WERI-Rb-1 (cell line): ENCODE measurements at regions not wholly inside any gene's neighbourhood (a gene's known extent, or its start where the extent isn't known, plus 50 kb on each side); places are given as distances from the start of the nearest gene placed in this dataset.

Source experiments
- DNase-seq: peaks from one replicate; pipeline ENCODE4 v3.0.0-alpha.2; 2020
- H3K27ac ChIP-seq: fragments of 250-450 bp; sonication (Bioruptor Pico); 2 replicates; pipeline ENCODE4 v1.5.1; 2020; ENCODE audit warnings: mild to moderate bottlenecking, moderate library complexity
- H3K27me3 ChIP-seq: fragments of 250-450 bp; sonication (Bioruptor Pico); 2 replicates; pipeline ENCODE4 v1.5.1; 2021; ENCODE audit warnings: mild to moderate bottlenecking, low read depth, moderate library complexity; ENCODE audit not compliant: insufficient read depth, severe bottlenecking
- H3K36me3 ChIP-seq: fragments of 250-450 bp; sonication (Bioruptor Pico); 2 replicates; pipeline ENCODE4 v1.5.1; 2020; ENCODE audit warnings: mild to moderate bottlenecking, moderate library complexity
- H3K4me3 ChIP-seq: 2 replicates; pipeline ENCODE4 v1.5.1; 2011; ENCODE audit warnings: low read depth, mild to moderate bottlenecking, control low read depth, low read length
- H3K9me3 ChIP-seq: fragments of 250-450 bp; sonication (Bioruptor Pico); 2 replicates; pipeline ENCODE4 v1.5.1; 2021; ENCODE audit warnings: mild to moderate bottlenecking, moderate library complexity; ENCODE audit not compliant: severe bottlenecking
- TF ChIP-seq, protein P1 (sequence below): IDR thresholded peaks from 2 replicates; pipeline ENCODE4 v1.5.1; 2011; ENCODE audit warnings: low read depth, mild to moderate bottlenecking, control low read depth, inconsistent platforms, low read length

DNA sequence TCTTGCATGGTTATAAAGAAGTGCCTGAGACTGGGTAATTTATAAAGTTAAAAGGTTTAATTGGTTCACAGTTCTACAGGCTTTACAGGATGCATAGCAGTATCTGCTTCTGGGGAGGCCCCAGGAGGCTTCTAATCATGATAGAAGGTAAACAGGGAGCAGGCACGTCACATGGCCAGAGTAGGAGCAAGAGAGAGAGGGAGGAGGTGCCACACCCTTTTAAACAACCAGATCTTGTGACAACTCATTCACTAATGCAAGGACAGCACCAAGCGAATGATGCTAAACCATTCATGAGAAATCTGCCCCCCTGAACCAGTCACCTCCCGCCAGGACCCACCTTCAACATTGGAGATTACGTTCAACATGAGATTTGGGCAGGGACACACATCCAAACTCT is 141.1 kb downstream of the EN1 start:
- TF ChIP-seq, protein P1, sequence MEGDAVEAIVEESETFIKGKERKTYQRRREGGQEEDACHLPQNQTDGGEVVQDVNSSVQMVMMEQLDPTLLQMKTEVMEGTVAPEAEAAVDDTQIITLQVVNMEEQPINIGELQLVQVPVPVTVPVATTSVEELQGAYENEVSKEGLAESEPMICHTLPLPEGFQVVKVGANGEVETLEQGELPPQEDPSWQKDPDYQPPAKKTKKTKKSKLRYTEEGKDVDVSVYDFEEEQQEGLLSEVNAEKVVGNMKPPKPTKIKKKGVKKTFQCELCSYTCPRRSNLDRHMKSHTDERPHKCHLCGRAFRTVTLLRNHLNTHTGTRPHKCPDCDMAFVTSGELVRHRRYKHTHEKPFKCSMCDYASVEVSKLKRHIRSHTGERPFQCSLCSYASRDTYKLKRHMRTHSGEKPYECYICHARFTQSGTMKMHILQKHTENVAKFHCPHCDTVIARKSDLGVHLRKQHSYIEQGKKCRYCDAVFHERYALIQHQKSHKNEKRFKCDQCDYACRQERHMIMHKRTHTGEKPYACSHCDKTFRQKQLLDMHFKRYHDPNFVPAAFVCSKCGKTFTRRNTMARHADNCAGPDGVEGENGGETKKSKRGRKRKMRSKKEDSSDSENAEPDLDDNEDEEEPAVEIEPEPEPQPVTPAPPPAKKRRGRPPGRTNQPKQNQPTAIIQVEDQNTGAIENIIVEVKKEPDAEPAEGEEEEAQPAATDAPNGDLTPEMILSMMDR: no peak
- H3K4me3 ChIP-seq: no peak overlapping the region
- H3K9me3 ChIP-seq: no peaks in the 10 kb centered on the region
- no peak for DNase-seq
- no peaks in the 10 kb centered on the region for H3K36me3 ChIP-seq
- H3K27ac ChIP-seq: no peak overlapping the region
- H3K27me3 ChIP-seq: peaks cover 56% of the 10 kb centered on the region

DNA sequence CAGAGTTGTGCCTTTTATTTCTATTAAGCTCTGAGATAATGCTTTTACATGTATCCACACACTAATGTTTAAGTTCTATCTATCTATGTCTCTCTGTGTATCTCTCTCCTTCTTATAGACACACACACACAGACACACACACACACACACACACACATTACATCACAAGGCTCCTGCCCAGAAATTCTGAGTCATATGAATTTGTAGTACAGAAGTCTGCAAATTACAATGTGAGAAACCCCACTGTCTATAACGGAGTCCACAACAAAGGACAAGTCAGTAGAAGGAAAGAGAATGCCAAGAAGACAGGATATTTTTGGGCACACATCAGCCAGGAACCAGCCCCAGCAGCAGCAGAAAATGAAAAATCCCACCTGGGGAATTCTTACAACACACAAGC is 142.4 kb downstream of the EN1 start:
- TF ChIP-seq, protein P1: no peak
- Histone ChIP-seq H3K27ac (no peak overlapping the region), H3K36me3 (no peaks in the 10 kb centered on the region), H3K9me3 (no peaks in the 10 kb centered on the region), H3K27me3 (peaks cover 51% of the 10 kb centered on the region), H3K4me3 (no peak overlapping the region)
- no peak for DNase-seq

DNA sequence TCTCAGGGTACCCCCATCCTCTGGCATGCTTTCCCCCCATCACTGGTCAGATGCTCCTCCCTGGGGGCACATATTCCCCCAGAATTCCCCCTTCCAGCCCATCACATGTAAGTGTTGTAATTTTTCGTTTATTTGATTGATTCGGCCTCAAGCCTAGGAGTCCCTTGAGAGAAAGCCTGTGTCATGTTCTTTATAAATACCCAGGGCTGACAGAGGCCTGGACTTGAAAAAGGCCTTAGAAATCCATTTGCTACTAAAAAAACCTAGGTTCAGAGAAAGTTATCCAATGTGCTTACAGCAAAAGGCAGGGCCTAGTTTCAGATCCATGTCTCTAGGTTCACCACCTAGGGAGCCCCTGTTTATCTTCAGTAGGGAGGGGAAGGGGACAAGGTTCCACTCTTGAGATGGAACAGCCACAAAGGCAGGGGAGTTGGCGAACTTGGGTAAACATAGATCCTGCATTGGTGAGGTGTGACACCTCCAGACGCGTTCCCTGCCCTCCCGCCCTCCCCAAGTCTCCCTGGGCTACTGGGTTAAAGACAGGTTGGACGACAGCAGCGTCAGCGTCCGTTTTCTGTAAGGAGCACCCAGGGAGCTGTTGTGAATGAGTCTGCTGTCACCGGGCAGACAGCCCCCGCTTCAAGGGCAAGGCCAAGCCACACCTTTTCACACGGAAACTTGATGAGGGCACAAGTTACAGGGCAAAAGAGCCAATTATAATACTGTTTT is 147.8 kb downstream of the EN1 start:
- TF ChIP-seq, protein P1: no peak
- Histone ChIP-seq H3K4me3 (no peak overlapping the region), H3K36me3 (no peaks in the 10 kb centered on the region), H3K27me3 (peaks cover 18% of the 10 kb centered on the region), H3K9me3 (no peaks in the 10 kb centered on the region), H3K27ac (no peak overlapping the region)
- no peak for DNase-seq

DNA sequence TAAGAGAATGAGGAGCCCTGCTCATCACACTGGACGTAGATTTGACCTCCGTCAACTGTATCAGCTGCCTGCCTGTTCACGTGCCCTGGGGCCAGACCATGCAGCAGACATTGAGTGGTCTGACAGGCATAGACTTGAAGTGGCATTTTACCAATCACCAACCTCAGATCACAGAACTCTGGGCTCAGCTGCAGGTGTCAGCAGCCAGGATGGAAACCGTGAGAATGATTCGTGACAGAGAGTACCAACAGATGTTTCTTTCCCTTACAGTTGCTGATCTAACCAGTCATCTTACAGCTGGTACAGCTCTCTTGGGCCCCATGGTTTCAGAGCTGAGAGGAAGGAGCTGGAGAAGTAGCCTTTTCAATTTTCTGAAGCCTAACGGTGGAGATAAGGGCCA is 148.9 kb downstream of the EN1 start:
- Histone ChIP-seq H3K4me3 (no peak overlapping the region), H3K36me3 (no peaks in the 10 kb centered on the region), H3K27me3 (peaks cover 27% of the 10 kb centered on the region), H3K27ac (no peak overlapping the region), H3K9me3 (no peaks in the 10 kb centered on the region)
- no peak for DNase-seq
- TF ChIP-seq, protein P1: no peak

DNA sequence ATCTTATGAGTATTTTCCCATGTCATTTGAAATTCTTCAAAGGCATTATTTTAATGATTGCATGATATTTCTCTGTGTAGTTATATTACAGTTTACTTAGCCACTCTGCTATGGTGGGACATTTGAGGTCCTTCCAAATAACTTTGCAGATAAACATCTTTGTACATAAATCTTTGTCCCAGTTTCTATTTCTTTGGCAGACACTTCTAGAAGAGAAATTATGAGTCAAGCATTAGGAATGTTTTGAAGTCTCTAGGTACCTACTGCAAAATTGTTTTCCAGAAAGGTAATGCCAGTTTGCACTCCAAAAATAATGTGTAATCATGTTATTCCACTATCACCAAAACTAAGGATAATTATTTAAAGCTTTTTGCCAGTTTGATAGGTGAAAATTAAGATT is 149.7 kb downstream of the EN1 start:
- H3K4me3 ChIP-seq: no peak overlapping the region
- no peaks in the 10 kb centered on the region for H3K36me3 ChIP-seq
- peaks cover 33% of the 10 kb centered on the region for H3K27me3 ChIP-seq
- no peak overlapping the region for H3K27ac ChIP-seq
- TF ChIP-seq, protein P1: no peak
- no peak for DNase-seq
- no peaks in the 10 kb centered on the region for H3K9me3 ChIP-seq
